ENCODE measurements at regions not wholly inside any gene's neighbourhood (a gene's known extent, or its start where the extent isn't known, plus 50 kb on each side); places are given as distances from the start of the nearest gene placed in this dataset.
A peak's percentile ranks its signal among the peaks of the same experiment; 100 is the strongest.

DNA sequence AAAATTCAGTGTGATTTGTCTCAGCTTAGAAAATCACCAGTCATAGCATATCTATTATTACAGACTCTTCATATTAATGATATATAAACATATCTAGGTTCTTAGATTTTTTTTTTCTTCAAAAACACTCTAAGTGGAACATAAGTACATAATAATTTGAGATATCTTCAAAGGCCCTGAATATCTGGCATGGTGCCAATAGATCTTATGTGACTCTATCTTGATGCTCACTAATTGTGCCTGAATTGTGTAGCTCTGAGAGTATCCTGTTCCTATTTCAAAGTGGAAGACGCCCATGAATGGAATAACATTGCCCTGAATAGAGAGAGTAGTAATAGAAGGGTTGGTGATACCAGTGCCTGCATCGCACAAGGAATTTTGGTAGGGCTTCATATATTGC lies 1312.7 kb upstream of the USP15 start:
- H3K79me2 ChIP-seq (ENCODE audit: insufficient read depth, low read length) = no peaks in the 10 kb centered on the region
- no peak overlapping the region for H2AFZ ChIP-seq (ENCODE audit: low read length)
- no peaks in the 10 kb centered on the region for H3K4me1 ChIP-seq (ENCODE audit: insufficient read depth, low read length, poor library complexity, severe bottlenecking)
- H3K36me3 ChIP-seq (ENCODE audit: insufficient read depth, low read length) = no peaks in the 10 kb centered on the region
- peaks cover 3% of the 10 kb centered on the region; the same call in 1 of the 2 replicates for H3K9me3 ChIP-seq (ENCODE audit: insufficient read depth, low read depth, low read length)
- TF ChIP-seq, protein P1, sequence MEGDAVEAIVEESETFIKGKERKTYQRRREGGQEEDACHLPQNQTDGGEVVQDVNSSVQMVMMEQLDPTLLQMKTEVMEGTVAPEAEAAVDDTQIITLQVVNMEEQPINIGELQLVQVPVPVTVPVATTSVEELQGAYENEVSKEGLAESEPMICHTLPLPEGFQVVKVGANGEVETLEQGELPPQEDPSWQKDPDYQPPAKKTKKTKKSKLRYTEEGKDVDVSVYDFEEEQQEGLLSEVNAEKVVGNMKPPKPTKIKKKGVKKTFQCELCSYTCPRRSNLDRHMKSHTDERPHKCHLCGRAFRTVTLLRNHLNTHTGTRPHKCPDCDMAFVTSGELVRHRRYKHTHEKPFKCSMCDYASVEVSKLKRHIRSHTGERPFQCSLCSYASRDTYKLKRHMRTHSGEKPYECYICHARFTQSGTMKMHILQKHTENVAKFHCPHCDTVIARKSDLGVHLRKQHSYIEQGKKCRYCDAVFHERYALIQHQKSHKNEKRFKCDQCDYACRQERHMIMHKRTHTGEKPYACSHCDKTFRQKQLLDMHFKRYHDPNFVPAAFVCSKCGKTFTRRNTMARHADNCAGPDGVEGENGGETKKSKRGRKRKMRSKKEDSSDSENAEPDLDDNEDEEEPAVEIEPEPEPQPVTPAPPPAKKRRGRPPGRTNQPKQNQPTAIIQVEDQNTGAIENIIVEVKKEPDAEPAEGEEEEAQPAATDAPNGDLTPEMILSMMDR (conservative IDR thresholded peaks at IDR 0.05; ENCODE audit: low read length) = no peak
- TF ChIP-seq EZH2phosphoT487 (IDR thresholded peaks at IDR 0.05; ENCODE audit: borderline replicate concordance) = no peak
- no peaks in the 10 kb centered on the region for H3K9me2 ChIP-seq (replicated peaks; ENCODE audit: low read depth, low read length)
- H3F3A ChIP-seq (ENCODE audit: low read depth) = no peaks in the 10 kb centered on the region
- no peak overlapping the region for H3K4me2 ChIP-seq (ENCODE audit: low read depth, low read length, poor library complexity, severe bottlenecking)
- H3K4me3 ChIP-seq (ENCODE audit: low read length, poor library complexity, severe bottlenecking) = no peak overlapping the region
- H4K20me1 ChIP-seq (ENCODE audit: insufficient read depth, low read length, poor library complexity, severe bottlenecking) = no peaks in the 10 kb centered on the region
- no peaks in the 10 kb centered on the region for H3K27me3 ChIP-seq (ENCODE audit: insufficient read depth, low read length, poor library complexity, severe bottlenecking)
- no peak overlapping the region for H3K9ac ChIP-seq (ENCODE audit: low read depth, low read length, poor library complexity, severe bottlenecking)

DNA sequence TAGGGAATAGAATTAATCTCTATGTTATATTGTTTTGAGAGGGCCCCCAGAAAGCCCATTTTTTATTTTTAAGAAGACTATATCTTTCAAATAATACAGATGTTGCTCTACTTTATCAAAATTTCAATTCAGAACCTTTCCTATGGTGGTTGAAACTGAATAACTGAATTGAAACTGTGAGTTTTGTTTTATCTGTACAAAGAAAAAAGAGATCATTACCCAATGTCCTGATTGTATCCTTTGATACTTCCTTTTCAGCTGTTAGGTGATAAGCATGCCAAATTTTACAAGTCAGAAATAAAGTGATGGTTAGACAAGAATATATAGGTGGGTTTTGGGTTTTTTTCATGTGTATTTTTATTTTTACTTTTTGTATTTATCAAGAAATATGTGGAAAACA lies 1293.1 kb upstream of the USP15 start:
- Histone ChIP-seq H2AFZ (ENCODE audit: low read length) (no peak overlapping the region), H3K9me3 (ENCODE audit: insufficient read depth, low read depth, low read length) (no peaks in the 10 kb centered on the region), H3K9me2 (replicated peaks; ENCODE audit: low read depth, low read length) (no peaks in the 10 kb centered on the region), H3K36me3 (ENCODE audit: insufficient read depth, low read length) (no peaks in the 10 kb centered on the region), H3K9ac (ENCODE audit: low read depth, low read length, poor library complexity, severe bottlenecking) (no peak overlapping the region), H3K27me3 (ENCODE audit: insufficient read depth, low read length, poor library complexity, severe bottlenecking) (no peaks in the 10 kb centered on the region), H4K20me1 (ENCODE audit: insufficient read depth, low read length, poor library complexity, severe bottlenecking) (no peaks in the 10 kb centered on the region), H3K4me2 (ENCODE audit: low read depth, low read length, poor library complexity, severe bottlenecking) (no peak overlapping the region), H3K79me2 (ENCODE audit: insufficient read depth, low read length) (no peaks in the 10 kb centered on the region), H3F3A (ENCODE audit: low read depth) (no peaks in the 10 kb centered on the region), H3K4me1 (ENCODE audit: insufficient read depth, low read length, poor library complexity, severe bottlenecking) (no peaks in the 10 kb centered on the region), H3K4me3 (ENCODE audit: low read length, poor library complexity, severe bottlenecking) (no peak overlapping the region)
- TF ChIP-seq, protein P1 (conservative IDR thresholded peaks at IDR 0.05; ENCODE audit: low read length) = no peak
- TF ChIP-seq EZH2phosphoT487 (IDR thresholded peaks at IDR 0.05; ENCODE audit: borderline replicate concordance) = no peak

DNA sequence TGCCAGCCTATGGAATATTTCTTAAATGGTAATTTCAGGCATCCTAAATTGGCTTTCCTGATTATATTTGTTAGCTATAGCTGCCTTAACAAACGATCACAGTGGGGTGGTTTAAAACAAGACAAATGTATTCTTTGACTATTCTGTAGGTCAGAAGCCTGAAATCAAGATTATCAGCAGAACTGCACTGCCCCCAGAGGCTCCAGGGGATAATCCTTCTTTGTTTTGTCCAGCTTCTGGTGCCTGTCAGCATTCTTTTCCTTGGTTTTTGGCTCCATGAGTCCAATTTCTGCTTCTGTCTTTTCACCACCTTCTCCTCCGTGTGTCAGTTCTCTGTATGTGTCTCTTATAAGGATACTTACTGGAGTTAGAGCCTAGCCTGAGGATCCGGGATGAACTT lies 1282.2 kb upstream of the USP15 start:
- H3K9ac ChIP-seq (ENCODE audit: low read depth, low read length, poor library complexity, severe bottlenecking) = no peak overlapping the region
- H4K20me1 ChIP-seq (ENCODE audit: insufficient read depth, low read length, poor library complexity, severe bottlenecking) = no peaks in the 10 kb centered on the region
- H3K79me2 ChIP-seq (ENCODE audit: insufficient read depth, low read length) = no peaks in the 10 kb centered on the region
- no peaks in the 10 kb centered on the region for H3K9me3 ChIP-seq (ENCODE audit: insufficient read depth, low read depth, low read length)
- no peaks in the 10 kb centered on the region for H3K4me1 ChIP-seq (ENCODE audit: insufficient read depth, low read length, poor library complexity, severe bottlenecking)
- H3K27me3 ChIP-seq (ENCODE audit: insufficient read depth, low read length, poor library complexity, severe bottlenecking) = no peaks in the 10 kb centered on the region
- H3K9me2 ChIP-seq (replicated peaks; ENCODE audit: low read depth, low read length) = no peaks in the 10 kb centered on the region
- H3K4me2 ChIP-seq (ENCODE audit: low read depth, low read length, poor library complexity, severe bottlenecking) = no peak overlapping the region
- H3K36me3 ChIP-seq (ENCODE audit: insufficient read depth, low read length) = no peaks in the 10 kb centered on the region
- H2AFZ ChIP-seq (ENCODE audit: low read length) = no peak overlapping the region
- no peak overlapping the region for H3K4me3 ChIP-seq (ENCODE audit: low read length, poor library complexity, severe bottlenecking)
- H3F3A ChIP-seq (ENCODE audit: low read depth) = no peaks in the 10 kb centered on the region
- no peak for TF ChIP-seq EZH2phosphoT487 (IDR thresholded peaks at IDR 0.05; ENCODE audit: borderline replicate concordance)
- TF ChIP-seq, protein P1 (conservative IDR thresholded peaks at IDR 0.05; ENCODE audit: low read length) = peak; percentile 20

Data from Loucy (cell line).